Stimulated activated CD8-positive, alpha-beta memory T cell treated with anti-CD3 and anti-CD28 coated beads, Interleukin-4, amount 100 ng/mL, for 24 hours (primary cell): ENCODE measurements at regions not wholly inside any gene's neighbourhood (a gene's known extent, or its start where the extent isn't known, plus 50 kb on each side); places are given as distances from the start of the nearest gene placed in this dataset.

Source experiments
- DNase-seq: peaks from one replicate; pipeline ENCODE4 v3.0.0-alpha.2; 2020; ENCODE audit warnings: low read depth

- no peak for DNase-seq
Observed at GRCh38 chr5:3888310-3888709, 292.7 kb downstream of the IRX1 start.

- no peak for DNase-seq
Observed at GRCh38 chr5:3889412-3890142, 293.9 kb downstream of the IRX1 start.

GRCh38 chr5:3891113-3891512 lies 295.5 kb downstream of the IRX1 start:
- no peak for DNase-seq

- DNase-seq, result no peak
Observed at GRCh38 chr5:3893527-3893926, 297.9 kb downstream of the IRX1 start.

- DNase-seq, result no peak
Observed at GRCh38 chr5:3893975-3894374, 298.3 kb downstream of the IRX1 start.

- DNase-seq, result no peak
Observed at GRCh38 chr5:3896098-3896497, 300.5 kb downstream of the IRX1 start.

GRCh38 chr5:3899093-3899492 lies 303.5 kb downstream of the IRX1 start:
- no peak for DNase-seq

- DNase-seq, result no peak
Observed at GRCh38 chr5:3904584-3904983, 309.0 kb downstream of the IRX1 start.

- no peak for DNase-seq
Observed at GRCh38 chr5:3905031-3905430, 309.4 kb downstream of the IRX1 start.

GRCh38 chr5:3905521-3905920 lies 309.9 kb downstream of the IRX1 start:
- no peak for DNase-seq

GRCh38 chr5:3911111-3911510 lies 315.5 kb downstream of the IRX1 start:
- DNase-seq, result no peak

- no peak for DNase-seq
Observed at GRCh38 chr5:3911773-3912172, 316.1 kb downstream of the IRX1 start.

GRCh38 chr5:3912790-3913189 lies 317.2 kb downstream of the IRX1 start:
- no peak for DNase-seq

- no peak for DNase-seq
Observed at GRCh38 chr5:3913279-3913678, 317.6 kb downstream of the IRX1 start.

GRCh38 chr5:3925022-3925421 lies 329.4 kb downstream of the IRX1 start:
- no peak for DNase-seq

- DNase-seq, result no peak
Observed at GRCh38 chr5:3925935-3926334, 330.3 kb downstream of the IRX1 start.

- no peak for DNase-seq
Observed at GRCh38 chr5:3929799-3930198, 334.2 kb downstream of the IRX1 start.

GRCh38 chr5:3931976-3932375 lies 336.3 kb downstream of the IRX1 start:
- no peak for DNase-seq

GRCh38 chr5:3933536-3933935 lies 337.9 kb downstream of the IRX1 start:
- no peak for DNase-seq

GRCh38 chr5:3933966-3934365 lies 338.3 kb downstream of the IRX1 start:
- no peak for DNase-seq

GRCh38 chr5:3943859-3944258 lies 348.2 kb downstream of the IRX1 start:
- no peak for DNase-seq

GRCh38 chr5:3944930-3945329 lies 349.3 kb downstream of the IRX1 start:
- DNase-seq, result no peak

GRCh38 chr5:3948838-3949237 lies 353.2 kb downstream of the IRX1 start:
- no peak for DNase-seq

- DNase-seq, result no peak
Observed at GRCh38 chr5:3954199-3954598, 358.6 kb downstream of the IRX1 start.

GRCh38 chr5:3954633-3955032 lies 359.0 kb downstream of the IRX1 start:
- DNase-seq, result no peak
